C4-2B (cell line): ENCODE measurements at regions not wholly inside any gene's neighbourhood (a gene's known extent, or its start where the extent isn't known, plus 50 kb on each side); places are given as distances from the start of the nearest gene placed in this dataset.

Source experiments
- ZFX ChIP-seq: fragments of 450-650 bp; IDR thresholded peaks from 2 replicates; pipeline ENCODE4 v1.6.1; 2017
- TF ChIP-seq, protein P1 (sequence below): fragments of 450-650 bp; conservative IDR thresholded peaks from 2 replicates; pipeline ENCODE4 v1.5.1; 2017; ENCODE audit warnings: mild to moderate bottlenecking

DNA sequence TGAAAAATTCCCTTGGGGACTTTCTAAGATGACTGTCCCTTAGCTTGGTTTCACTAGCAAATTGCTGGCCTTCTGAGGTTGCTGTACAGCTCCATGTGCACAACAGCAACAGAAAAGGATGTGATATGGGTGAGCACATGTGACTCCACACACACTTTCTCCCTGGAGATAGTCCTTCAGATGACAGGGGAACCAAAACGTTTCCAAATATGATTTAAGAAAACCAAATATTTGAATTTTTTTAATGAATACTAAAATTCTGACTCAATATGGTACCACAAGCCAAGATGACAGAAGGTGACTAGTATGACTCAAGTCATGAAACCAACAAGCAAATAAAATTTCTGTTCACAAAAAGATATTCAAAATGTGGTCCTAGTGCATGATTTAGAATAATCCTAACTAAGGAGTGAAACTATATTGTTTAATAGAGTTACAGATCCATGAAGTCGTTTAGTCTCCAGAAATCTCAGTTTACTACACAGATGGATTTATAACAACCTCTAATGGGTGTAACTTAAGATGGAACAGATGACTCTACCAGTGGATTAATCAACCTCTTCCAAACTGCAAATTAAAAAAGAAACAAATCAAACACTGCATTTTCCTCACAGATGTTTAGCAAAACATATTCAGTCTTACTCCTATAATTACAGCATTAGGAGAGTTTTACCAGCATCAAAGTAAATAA lies 144.8 kb upstream of the PIK3R1 start:
- TF ChIP-seq, protein P1, sequence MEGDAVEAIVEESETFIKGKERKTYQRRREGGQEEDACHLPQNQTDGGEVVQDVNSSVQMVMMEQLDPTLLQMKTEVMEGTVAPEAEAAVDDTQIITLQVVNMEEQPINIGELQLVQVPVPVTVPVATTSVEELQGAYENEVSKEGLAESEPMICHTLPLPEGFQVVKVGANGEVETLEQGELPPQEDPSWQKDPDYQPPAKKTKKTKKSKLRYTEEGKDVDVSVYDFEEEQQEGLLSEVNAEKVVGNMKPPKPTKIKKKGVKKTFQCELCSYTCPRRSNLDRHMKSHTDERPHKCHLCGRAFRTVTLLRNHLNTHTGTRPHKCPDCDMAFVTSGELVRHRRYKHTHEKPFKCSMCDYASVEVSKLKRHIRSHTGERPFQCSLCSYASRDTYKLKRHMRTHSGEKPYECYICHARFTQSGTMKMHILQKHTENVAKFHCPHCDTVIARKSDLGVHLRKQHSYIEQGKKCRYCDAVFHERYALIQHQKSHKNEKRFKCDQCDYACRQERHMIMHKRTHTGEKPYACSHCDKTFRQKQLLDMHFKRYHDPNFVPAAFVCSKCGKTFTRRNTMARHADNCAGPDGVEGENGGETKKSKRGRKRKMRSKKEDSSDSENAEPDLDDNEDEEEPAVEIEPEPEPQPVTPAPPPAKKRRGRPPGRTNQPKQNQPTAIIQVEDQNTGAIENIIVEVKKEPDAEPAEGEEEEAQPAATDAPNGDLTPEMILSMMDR, result no peak
- TF ChIP-seq ZFX, result no peak
